CD14-positive monocyte (primary cell): ENCODE measurements at regions not wholly inside any gene's neighbourhood (a gene's known extent, or its start where the extent isn't known, plus 50 kb on each side); places are given as distances from the start of the nearest gene placed in this dataset.

Experiments used
- DNase-seq, 3 donors: peaks; one replicate each; pipeline ENCODE4 v3.0.0-alpha.2; 2011 to 2022
- H2AFZ ChIP-seq: 2 replicates; pipeline ENCODE4 v1.6.0; 2012; ENCODE audit warnings: mild to moderate bottlenecking, low read depth, low read length, inconsistent platforms; ENCODE audit not compliant: insufficient read depth, poor library complexity, severe bottlenecking
- H3K27ac ChIP-seq, 2 donors: 1 replicate in 1 of 2; 2 replicates in 1 of 2; pipeline ENCODE4 v1.5.1; 2012 to 2013; ENCODE audit warnings: low read length in 2 of 2, control low read depth in 1 of 2, inconsistent platforms in 1 of 2, low read depth in 1 of 2, mild to moderate bottlenecking in 1 of 2
- H3K27me3 ChIP-seq, 2 donors: one replicate each; pipeline versions ENCODE4 v1.6.0 to v1.6.1; 2011 to 2013; ENCODE audit warnings: low read length in 2 of 2; ENCODE audit not compliant: control insufficient read depth in 2 of 2, insufficient read depth in 2 of 2
- H3K36me3 ChIP-seq, 2 donors: replicated peaks in 1 of 2; 1 replicate in 1 of 2; 2 replicates in 1 of 2; pipeline versions ENCODE4 v1.5.1 to v1.6.1; 2012 to 2013; ENCODE audit warnings: low read length in 2 of 2, control low read depth in 1 of 2, inconsistent platforms in 1 of 2, mild to moderate bottlenecking in 1 of 2; ENCODE audit not compliant: insufficient read depth in 2 of 2, control insufficient read depth in 1 of 2
- H3K4me1 ChIP-seq, 2 donors: 1 replicate in 1 of 2; 2 replicates in 1 of 2; pipeline versions ENCODE4 v1.5.1 to v1.6.1; 2012 to 2013; ENCODE audit warnings: low read length in 2 of 2, control low read depth in 1 of 2, inconsistent platforms in 1 of 2, mild to moderate bottlenecking in 1 of 2, moderate library complexity in 1 of 2; ENCODE audit not compliant: insufficient read depth in 2 of 2, control insufficient read depth in 1 of 2
- H3K4me2 ChIP-seq: replicated peaks from 2 replicates; pipeline ENCODE3; 2012; ENCODE audit warnings: low read length, moderate library complexity, mild to moderate bottlenecking; ENCODE audit not compliant: poor library complexity, severe bottlenecking; ENCODE audit errors: extremely low read depth
- H3K4me3 ChIP-seq, 3 experiments: fragments of 200-600 bp in 1 of 3; sonication (generic) in 1 of 3; replicated peaks in 1 of 3; 1 replicate in 2 of 3; 2 replicates in 1 of 3; pipeline ENCODE4 v1.5.1; 2011 to 2013; ENCODE audit warnings: low read length in 3 of 3, mild to moderate bottlenecking in 3 of 3, control low read depth in 2 of 3, low read depth in 2 of 3, inconsistent platforms in 1 of 3, moderate library complexity in 1 of 3
- H3K79me2 ChIP-seq: 2 replicates; pipeline ENCODE4 v1.6.0; 2012; ENCODE audit warnings: mild to moderate bottlenecking, control low read depth, inconsistent platforms, low read length, moderate library complexity; ENCODE audit not compliant: insufficient read depth
- H3K9ac ChIP-seq: 2 replicates; pipeline ENCODE4 v1.6.0; 2017; ENCODE audit warnings: low read length, mild to moderate bottlenecking; ENCODE audit not compliant: insufficient read depth, poor library complexity, severe bottlenecking
- H3K9me3 ChIP-seq, 2 donors: replicated peaks in 1 of 2; 1 replicate in 1 of 2; 2 replicates in 1 of 2; pipeline versions ENCODE4 v1.5.1 to v1.6.1; 2012 to 2013; ENCODE audit warnings: low read length in 2 of 2, control low read depth in 1 of 2; ENCODE audit not compliant: control insufficient read depth in 1 of 2, insufficient read depth in 1 of 2
- H4K20me1 ChIP-seq: 2 replicates; pipeline ENCODE4 v1.6.0; 2012; ENCODE audit warnings: mild to moderate bottlenecking, low read length, control low read depth, moderate library complexity; ENCODE audit not compliant: insufficient read depth
- H3K27ac Mint-ChIP-seq, 7 donors: one replicate each; pipeline ENCODE4 v1.8.0; 2020; ENCODE audit warnings: mild to moderate bottlenecking in 7 of 7, mixed read lengths in 7 of 7, moderate library complexity in 6 of 7, inconsistent platforms in 2 of 7
- H3K27me3 Mint-ChIP-seq, 3 donors: one replicate each; pipeline ENCODE4 v1.8.0; 2021 to 2022; ENCODE audit warnings: low read depth in 3 of 3, mild to moderate bottlenecking in 3 of 3, mixed read lengths in 3 of 3, moderate library complexity in 3 of 3, inconsistent platforms in 1 of 3
- H3K36me3 Mint-ChIP-seq, 2 donors: one replicate each; pipeline ENCODE4 v1.8.0; 2020; ENCODE audit warnings: mixed read lengths in 2 of 2, inconsistent platforms in 1 of 2, mild to moderate bottlenecking in 1 of 2
- H3K4me1 Mint-ChIP-seq: one replicate; pipeline ENCODE4 v1.8.0; 2020; ENCODE audit warnings: mild to moderate bottlenecking, mixed read lengths
- H3K4me3 Mint-ChIP-seq, 2 donors: one replicate each; pipeline ENCODE4 v1.8.0; 2020; ENCODE audit warnings: mild to moderate bottlenecking in 2 of 2, mixed read lengths in 2 of 2, moderate library complexity in 1 of 2
- H3K9me3 Mint-ChIP-seq, 7 donors: one replicate each; pipeline ENCODE4 v1.8.0; 2020 to 2022; ENCODE audit warnings: mixed read lengths in 7 of 7, mild to moderate bottlenecking in 6 of 7, moderate library complexity in 6 of 7, inconsistent platforms in 2 of 7
- CTCF ChIP-seq: fragments of 200-600 bp; IDR thresholded peaks from one replicate; pipeline ENCODE4 v1.8.0; 2022; ENCODE audit warnings: antibody characterized with exemption, mild to moderate bottlenecking
- WGBS: methylation state at CpG from one replicate; pipeline ENCODE4 v1.1.5; 2013; ENCODE audit warnings: missing lambda C conversion rate; ENCODE audit not compliant: insufficient coverage; 5-methylcytosine and 5-hydroxymethylcytosine counted together
- intact Hi-C, 2 donors: fragments of 100-400 bp; cut with micrococcal nuclease; formaldehyde crosslinking; loops; one replicate each; pipeline versions ENCODE4 v1.15.0 to v1.15.1; 2023

GRCh38 chr1:110786802-110787327, 86.1 kb upstream of the CD53 start:
- no peak for DNase-seq
- no peak overlapping the region for H2AFZ ChIP-seq
- WGBS, result no CpG with 5 or more reads among the region's 3 CpGs

GRCh38 chr1:110785612-110786011, 87.3 kb upstream of the CD53 start:
- H3K36me3 ChIP-seq, result no peaks in the 10 kb centered on the region
- Mint-ChIP-seq H3K9me3 (peaks cover 2 to 12% (median 9%) of the 10 kb centered on the region in 7 donors), H3K4me1 (peaks cover 14% of the 10 kb centered on the region), H3K27ac (no peak overlapping the region), H3K27me3 (peaks cover 0 to 4% (median 0%) of the 10 kb centered on the region in 3 donors), H3K4me3 (no peak overlapping the region), H3K36me3 (no peaks in the 10 kb centered on the region)
- H3K27ac ChIP-seq, result no peak overlapping the region
- H3K9ac ChIP-seq, result no peak overlapping the region
- H3K4me1 ChIP-seq, result peaks cover 7 to 9% of the 10 kb centered on the region in 2 donors
- no peak for TF ChIP-seq CTCF
- peaks cover 0 to 9% of the 10 kb centered on the region in 2 donors for H3K9me3 ChIP-seq
- no peak overlapping the region for H2AFZ ChIP-seq
- H3K27me3 ChIP-seq, result no peaks in the 10 kb centered on the region
- H3K4me2 ChIP-seq, result no peak overlapping the region
- no peak for DNase-seq
- no peak overlapping the region for H3K4me3 ChIP-seq
- no peaks in the 10 kb centered on the region for H4K20me1 ChIP-seq
- WGBS, result 20% methylated on average over 1 of the region's 2 CpGs
- H3K79me2 ChIP-seq, result no peaks in the 10 kb centered on the region
- intact Hi-C loops, result no loop called here

More at GRCh38 chr1:110786802-110787327, 86.1 kb upstream of the CD53 start:
- H3K27me3 Mint-ChIP-seq, result peaks cover 0 to 4% (median 0%) of the 10 kb centered on the region in 3 donors
- Histone ChIP-seq H3K9me3 (peaks cover 0 to 9% of the 10 kb centered on the region in 2 donors), H4K20me1 (no peaks in the 10 kb centered on the region), H3K9ac (no peak overlapping the region), H3K4me2 (no peak overlapping the region), H3K4me1 (peaks cover 5 to 6% of the 10 kb centered on the region in 2 donors), H3K4me3 (no peak overlapping the region), H3K36me3 (no peaks in the 10 kb centered on the region), H3K27ac (no peak overlapping the region), H3K27me3 (no peaks in the 10 kb centered on the region), H3K79me2 (no peaks in the 10 kb centered on the region)
- TF ChIP-seq CTCF, result no peak
- intact Hi-C loops, result no loop called here
- H3K9me3 Mint-ChIP-seq, result peaks cover 2 to 12% (median 9%) of the 10 kb centered on the region in 7 donors
- H3K36me3 Mint-ChIP-seq, result no peaks in the 10 kb centered on the region
- H3K27ac Mint-ChIP-seq, result no peak overlapping the region
- H3K4me3 Mint-ChIP-seq, result no peak overlapping the region
- H3K4me1 Mint-ChIP-seq, result peaks cover 12% of the 10 kb centered on the region
